ENCODE measurements at regions not wholly inside any gene's neighbourhood (a gene's known extent, or its start where the extent isn't known, plus 50 kb on each side); places are given as distances from the start of the nearest gene placed in this dataset.

GRCh38 chr10:83955406-83955805 is 183.9 kb upstream of the GHITM start:
- H3K36me3 ChIP-seq = no peaks in the 10 kb centered on the region
- intact Hi-C loops (cut with DNase I) = no loop called here
- H3K4me3 ChIP-seq = no peak overlapping the region
- H3K27ac ChIP-seq = no peak overlapping the region
- H3K9me3 ChIP-seq = no peaks in the 10 kb centered on the region
- peaks cover 0 to 7% of the 10 kb centered on the region in 2 donors for H3K27me3 ChIP-seq
- DNase-seq (no peak), ATAC-seq (no peak)
- no peak for TF ChIP-seq CTCF (IDR thresholded peaks at IDR 0.05)
- no peaks in the 10 kb centered on the region for H3K4me1 ChIP-seq

DNA sequence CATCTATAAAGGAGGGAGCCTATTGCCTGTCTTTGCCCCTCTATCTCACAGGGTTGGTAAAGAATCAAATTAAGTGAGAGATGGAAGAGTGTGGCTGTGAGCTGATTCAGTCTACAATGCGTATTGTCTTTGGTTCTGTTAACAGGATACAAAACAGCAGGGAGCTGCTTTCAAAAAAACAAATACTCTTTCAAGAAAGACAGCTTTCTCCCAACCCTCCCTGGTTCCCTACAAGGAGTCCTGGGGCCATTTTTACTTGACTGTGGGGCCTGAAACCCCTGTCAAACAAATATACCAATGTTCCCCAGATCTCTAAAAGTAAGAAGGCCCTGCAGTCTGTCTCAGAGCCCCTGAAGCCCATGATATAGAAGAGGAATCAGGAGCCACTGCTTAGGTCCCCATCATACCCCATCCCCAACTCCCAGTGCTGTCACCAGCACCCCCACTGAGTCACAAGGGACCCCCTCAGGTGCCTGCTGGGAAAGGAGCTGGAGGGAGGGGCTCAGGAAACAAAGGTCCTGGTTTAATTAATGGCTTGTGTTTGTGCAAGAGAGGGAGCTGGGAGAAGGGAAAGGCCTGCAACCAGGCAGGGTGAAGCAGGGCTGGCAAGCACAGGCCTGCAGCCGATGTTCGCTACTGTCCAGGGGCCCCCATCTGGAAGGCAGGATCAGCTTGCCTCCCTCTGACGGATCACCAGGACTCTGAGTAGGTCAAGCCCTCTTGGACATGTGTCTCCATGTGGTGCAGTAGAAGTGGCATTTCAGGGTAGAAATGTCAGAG is 182.0 kb upstream of the GHITM start:
- peaks cover 0 to 7% of the 10 kb centered on the region in 2 donors for H3K27me3 ChIP-seq
- DNase-seq (no peak), ATAC-seq (no peak)

GRCh38 chr10:83959328-83959727 is 180.0 kb upstream of the GHITM start:
- no peak overlapping the region for H3K27ac ChIP-seq
- intact Hi-C loops (cut with DNase I) = no loop called here

More for the DNA sequence above, 182.0 kb upstream of the GHITM start:
- no peaks in the 10 kb centered on the region for H3K4me1 ChIP-seq
- no peak overlapping the region for H3K4me3 ChIP-seq
- H3K27ac ChIP-seq = no peak overlapping the region
- TF ChIP-seq CTCF (IDR thresholded peaks at IDR 0.05) = no peak
- intact Hi-C loops (cut with DNase I) = no loop called here
- H3K9me3 ChIP-seq = no peaks in the 10 kb centered on the region
- no peaks in the 10 kb centered on the region for H3K36me3 ChIP-seq

DNA sequence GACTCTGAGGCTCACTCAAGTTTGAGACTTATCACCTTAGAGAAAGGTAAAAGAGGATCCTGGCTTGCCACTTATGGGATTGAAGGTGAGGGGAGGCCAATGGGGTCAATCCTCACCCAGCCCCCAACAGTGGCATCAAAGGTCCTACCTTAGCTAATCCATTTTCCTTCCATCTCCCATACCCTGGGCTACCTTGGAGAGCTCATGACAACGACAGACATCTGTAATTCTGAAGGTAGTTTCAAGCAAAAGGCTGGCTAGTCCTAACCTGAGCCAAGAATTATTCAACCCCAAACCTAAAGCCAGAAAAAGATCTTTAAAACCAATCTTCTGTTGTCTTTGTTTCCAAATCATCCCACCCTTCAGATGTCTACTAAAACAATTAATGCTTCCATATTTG is 179.2 kb upstream of the GHITM start:
- H3K27ac ChIP-seq = no peak overlapping the region
- intact Hi-C loops (cut with DNase I) = no loop called here
- no peak for TF ChIP-seq CTCF (IDR thresholded peaks at IDR 0.05)

More at GRCh38 chr10:83959328-83959727, 180.0 kb upstream of the GHITM start:
- Histone ChIP-seq H3K36me3 (no peaks in the 10 kb centered on the region), H3K9me3 (no peaks in the 10 kb centered on the region), H3K4me1 (no peaks in the 10 kb centered on the region), H3K4me3 (no peak overlapping the region), H3K27me3 (no peaks in the 10 kb centered on the region)
- DNase-seq = no peak
- no peak for ATAC-seq
- TF ChIP-seq CTCF (IDR thresholded peaks at IDR 0.05) = no peak

DNA sequence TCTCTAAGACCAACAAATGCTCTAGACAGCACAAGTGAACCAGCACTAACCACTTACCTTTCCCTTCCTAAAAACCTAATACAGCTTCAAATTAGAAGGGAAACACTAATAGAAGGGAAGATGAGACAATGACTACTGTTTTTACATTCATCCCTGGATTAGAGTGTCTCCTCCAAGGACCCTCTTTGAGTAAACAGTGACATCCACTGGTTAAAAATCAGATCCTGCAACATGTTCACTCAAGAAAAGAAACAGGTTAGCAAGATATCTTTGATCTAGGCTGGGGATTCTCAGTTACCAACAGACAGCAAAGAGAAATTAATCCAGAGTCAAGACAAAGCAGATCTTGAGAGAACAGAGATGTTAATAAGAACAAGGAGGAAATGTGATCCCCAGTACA is 177.7 kb upstream of the GHITM start:
- no peak for TF ChIP-seq CTCF (IDR thresholded peaks at IDR 0.05)
- Histone ChIP-seq H3K27me3 (no peaks in the 10 kb centered on the region), H3K4me1 (no peaks in the 10 kb centered on the region), H3K27ac (no peak overlapping the region), H3K9me3 (no peaks in the 10 kb centered on the region), H3K36me3 (no peaks in the 10 kb centered on the region), H3K4me3 (no peak overlapping the region)
- no peak for DNase-seq
- no peak for ATAC-seq
- intact Hi-C loops (cut with DNase I) = no loop called here

More for the DNA sequence above, 179.2 kb upstream of the GHITM start:
- DNase-seq (no peak), ATAC-seq (no peak)
- Histone ChIP-seq H3K27me3 (no peaks in the 10 kb centered on the region), H3K9me3 (no peaks in the 10 kb centered on the region), H3K4me3 (no peak overlapping the region), H3K4me1 (no peaks in the 10 kb centered on the region), H3K36me3 (no peaks in the 10 kb centered on the region)
